HL-60 (cell line): ENCODE measurements at regions not wholly inside any gene's neighbourhood (a gene's known extent, or its start where the extent isn't known, plus 50 kb on each side); places are given as distances from the start of the nearest gene placed in this dataset.

ENCODE experiments used
- DNase-seq, 2 experiments: peaks; one replicate each; pipeline ENCODE4 v3.0.0-alpha.2; 2010 to 2020; ENCODE audit warnings: low read depth in 1 of 2, low spot score in 1 of 2
- H3K27ac ChIP-seq: fragments of 250-450 bp; sonication (Bioruptor Pico); replicated peaks from 2 replicates; pipeline ENCODE4 v1.5.1; 2020; ENCODE audit warnings: mild to moderate bottlenecking, moderate library complexity
- H3K27me3 ChIP-seq: fragments of 250-450 bp; sonication (Bioruptor Pico); 2 replicates; pipeline ENCODE4 v1.5.1; 2021; ENCODE audit warnings: mild to moderate bottlenecking, moderate library complexity; ENCODE audit not compliant: insufficient read depth, poor library complexity, severe bottlenecking
- H3K4me3 ChIP-seq: replicated peaks from 2 replicates; pipeline ENCODE4 v1.5.1; 2011; ENCODE audit warnings: mild to moderate bottlenecking, control low read depth, low read length; ENCODE audit not compliant: insufficient read depth
- CTCF ChIP-seq: IDR thresholded peaks from one replicate; pipeline ENCODE4 v1.5.1; 2011; ENCODE audit warnings: low read length, control low read depth, inconsistent platforms; ENCODE audit not compliant: insufficient read depth
- GABPA ChIP-seq: IDR thresholded peaks from 2 replicates; pipeline ENCODE4 v1.6.1; 2012; ENCODE audit warnings: low read depth
- POLR2AphosphoS5 ChIP-seq: IDR thresholded peaks from 2 replicates; pipeline ENCODE4 v1.6.1; 2012; ENCODE audit warnings: low read depth
- REST ChIP-seq: IDR thresholded peaks from 2 replicates; pipeline ENCODE4 v1.6.1; 2012; ENCODE audit warnings: low read depth; ENCODE audit not compliant: insufficient replicate concordance
- SPI1 ChIP-seq: IDR thresholded peaks from 2 replicates; pipeline ENCODE4 v1.6.1; 2012; ENCODE audit warnings: low read depth, mild to moderate bottlenecking, borderline replicate concordance

- Histone ChIP-seq H3K27ac (no peak overlapping the region), H3K27me3 (peaks cover 2% of the 10 kb centered on the region)
- TF ChIP-seq REST: no peak
- TF ChIP-seq POLR2AphosphoS5: no peak
- no peak for TF ChIP-seq CTCF
- no peak for TF ChIP-seq GABPA
- TF ChIP-seq SPI1: no peak
Observed at GRCh38 chr3:10743366-10744097, 72.5 kb upstream of the SLC6A11 start.

GRCh38 chr3:10744098-10744465 lies 71.9 kb upstream of the SLC6A11 start:
- no peak for TF ChIP-seq REST
- peak; percentile 4 for TF ChIP-seq CTCF
- TF ChIP-seq POLR2AphosphoS5: no peak

More at GRCh38 chr3:10743366-10744097, 72.5 kb upstream of the SLC6A11 start:
- no peak overlapping the region for H3K4me3 ChIP-seq
- no peak for DNase-seq

GRCh38 chr3:10745392-10745791 lies 70.6 kb upstream of the SLC6A11 start:
- Histone ChIP-seq H3K4me3 (no peak overlapping the region), H3K27me3 (no peaks in the 10 kb centered on the region), H3K27ac (no peak overlapping the region)
- no peak for DNase-seq
- TF ChIP-seq SPI1 (no peak), CTCF (no peak), POLR2AphosphoS5 (no peak), REST (no peak), GABPA (no peak)

More at GRCh38 chr3:10744098-10744465, 71.9 kb upstream of the SLC6A11 start:
- no peak overlapping the region for H3K27ac ChIP-seq
- H3K4me3 ChIP-seq: no peak overlapping the region
- no peaks in the 10 kb centered on the region for H3K27me3 ChIP-seq
- peak in 1 of 2 experiments; percentile 34 for DNase-seq
